HG03460 (cell line): ENCODE measurements at regions not wholly inside any gene's neighbourhood (a gene's known extent, or its start where the extent isn't known, plus 50 kb on each side); places are given as distances from the start of the nearest gene placed in this dataset.

Experiments
- ATAC-seq: cut with Tn5 transposase; IDR thresholded peaks from one replicate; pipeline ENCODE4 v1.9.1; 2021; ENCODE audit not compliant: unreplicated experiment

DNA sequence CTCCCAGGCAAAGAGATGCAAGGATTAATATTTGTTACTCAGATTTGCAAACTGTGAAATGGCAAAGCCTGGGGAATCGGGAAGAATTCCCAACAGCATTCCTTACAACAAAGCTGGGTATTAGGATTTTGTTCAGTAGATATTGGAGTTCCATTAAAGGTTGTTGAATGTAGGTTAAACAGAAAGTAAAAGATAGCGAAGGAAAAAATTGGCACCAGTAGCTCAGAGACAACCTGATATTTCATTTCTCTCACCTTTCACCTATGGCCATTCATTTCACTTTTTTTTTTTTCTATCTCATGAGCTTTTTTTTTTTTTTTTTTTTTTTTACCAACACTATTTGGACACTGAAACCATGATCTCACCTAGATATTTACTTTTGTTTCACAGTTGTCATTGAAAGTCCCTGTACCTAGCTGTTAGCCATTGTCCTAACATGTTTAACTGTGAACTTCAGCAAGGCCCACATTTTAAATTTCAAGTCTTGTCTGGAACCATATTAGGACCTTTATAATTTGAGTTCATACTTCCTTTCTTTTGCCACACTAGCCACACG is 552.5 kb downstream of the HAO1 start:
- no peak for ATAC-seq

- ATAC-seq: no peak
Measured at GRCh38 chr20:7389216-7389615, 551.0 kb downstream of the HAO1 start.

- no peak for ATAC-seq
Measured at GRCh38 chr20:7392542-7393206, 547.6 kb downstream of the HAO1 start.

- no peak for ATAC-seq
Measured at GRCh38 chr20:7399114-7399513, 541.1 kb downstream of the HAO1 start.

GRCh38 chr20:7399575-7399974 is 540.7 kb downstream of the HAO1 start:
- no peak for ATAC-seq

DNA sequence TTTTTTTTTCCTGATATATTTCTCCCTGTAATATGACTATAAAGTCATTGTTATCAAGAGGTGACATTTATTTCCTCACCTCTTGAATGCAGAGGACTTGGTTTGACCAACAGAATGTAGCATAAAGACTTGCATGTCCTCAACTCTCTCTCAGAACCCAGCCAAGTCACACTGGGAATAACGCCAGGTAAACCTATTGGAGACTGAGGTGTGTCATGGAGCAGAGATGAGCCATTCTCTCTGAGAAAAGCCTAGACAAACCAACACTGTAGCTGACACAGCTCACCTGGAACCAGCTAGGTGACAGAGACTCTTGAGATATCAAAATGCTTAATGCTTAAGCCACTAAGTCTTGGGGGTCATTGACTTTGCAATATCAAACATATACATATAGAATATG is 533.6 kb downstream of the HAO1 start:
- no peak for ATAC-seq

DNA sequence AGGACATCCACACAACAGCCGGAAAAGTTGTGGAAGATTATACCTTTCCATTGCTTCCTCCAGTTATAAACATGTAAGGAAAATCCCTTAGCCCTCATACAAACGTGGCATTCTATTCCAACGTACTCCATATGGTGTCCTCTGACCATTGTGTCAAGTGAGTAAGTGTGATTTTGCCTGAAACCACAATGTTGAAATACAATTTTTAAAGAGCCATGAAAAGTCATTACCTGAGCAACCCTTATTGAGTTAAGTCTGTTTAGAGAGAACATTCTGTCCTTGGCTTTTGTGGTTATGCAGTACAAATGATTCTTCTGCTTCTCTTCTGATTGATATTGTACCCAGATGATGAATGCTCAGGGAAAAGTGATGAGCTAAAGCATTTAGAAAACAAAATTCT is 530.1 kb downstream of the HAO1 start:
- ATAC-seq: no peak

DNA sequence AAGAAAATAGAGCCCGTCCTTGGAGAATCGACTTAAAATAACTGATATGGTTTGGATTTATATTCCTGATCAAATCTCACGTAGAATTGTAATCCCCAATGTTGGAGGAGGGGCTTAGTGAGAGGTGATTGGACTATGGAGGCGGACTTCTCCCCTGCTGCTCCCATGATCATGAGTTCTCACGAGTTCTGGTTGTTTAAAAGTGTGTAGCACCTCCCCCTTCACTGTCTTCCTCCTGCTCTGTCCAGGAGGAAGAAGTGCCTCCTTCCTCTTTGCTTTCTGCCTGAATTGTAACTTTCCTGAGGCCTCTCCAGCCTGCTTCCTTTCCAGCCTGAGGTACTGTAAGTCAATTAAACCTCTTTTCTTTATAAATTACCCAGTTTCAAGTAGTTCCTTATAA is 529.2 kb downstream of the HAO1 start:
- no peak for ATAC-seq

DNA sequence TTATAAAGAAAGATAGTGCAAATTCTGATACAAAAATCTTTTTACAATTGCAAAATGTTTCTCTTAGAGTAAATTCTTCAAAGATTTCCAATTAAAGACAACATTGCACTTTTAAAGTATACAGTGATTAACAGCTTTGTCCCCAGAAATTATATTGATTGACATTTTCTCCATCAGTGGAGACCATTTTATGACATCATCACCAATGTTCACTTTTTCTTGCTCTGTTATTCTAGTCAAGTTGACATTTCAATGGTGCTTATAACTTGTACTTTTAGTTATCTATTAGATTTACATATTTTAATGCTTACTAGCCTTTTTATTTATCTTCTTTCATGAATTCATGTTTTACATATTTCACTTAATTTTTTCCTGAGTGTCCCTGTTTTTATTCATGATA is 524.8 kb downstream of the HAO1 start:
- no peak for ATAC-seq

- ATAC-seq: no peak
Measured at GRCh38 chr20:7416382-7416781, 523.9 kb downstream of the HAO1 start.

DNA sequence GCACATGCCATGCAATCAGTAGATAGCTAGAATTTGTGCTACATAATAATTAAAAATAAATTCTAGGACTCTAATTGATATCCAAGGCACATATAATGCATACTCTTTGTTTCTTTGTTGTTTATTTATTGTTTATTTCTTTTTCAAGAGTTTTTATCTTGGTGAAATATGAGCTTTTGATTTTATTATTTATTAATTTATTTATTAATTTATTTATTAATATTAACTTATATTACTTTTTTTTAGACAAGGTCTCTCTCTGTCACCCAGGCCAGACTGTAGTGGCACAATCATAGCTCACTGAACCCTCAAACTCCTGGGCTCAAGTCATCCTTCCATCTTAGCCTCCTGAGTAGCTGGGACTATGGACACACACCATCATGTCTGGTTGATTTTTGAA is 519.9 kb downstream of the HAO1 start:
- no peak for ATAC-seq

DNA sequence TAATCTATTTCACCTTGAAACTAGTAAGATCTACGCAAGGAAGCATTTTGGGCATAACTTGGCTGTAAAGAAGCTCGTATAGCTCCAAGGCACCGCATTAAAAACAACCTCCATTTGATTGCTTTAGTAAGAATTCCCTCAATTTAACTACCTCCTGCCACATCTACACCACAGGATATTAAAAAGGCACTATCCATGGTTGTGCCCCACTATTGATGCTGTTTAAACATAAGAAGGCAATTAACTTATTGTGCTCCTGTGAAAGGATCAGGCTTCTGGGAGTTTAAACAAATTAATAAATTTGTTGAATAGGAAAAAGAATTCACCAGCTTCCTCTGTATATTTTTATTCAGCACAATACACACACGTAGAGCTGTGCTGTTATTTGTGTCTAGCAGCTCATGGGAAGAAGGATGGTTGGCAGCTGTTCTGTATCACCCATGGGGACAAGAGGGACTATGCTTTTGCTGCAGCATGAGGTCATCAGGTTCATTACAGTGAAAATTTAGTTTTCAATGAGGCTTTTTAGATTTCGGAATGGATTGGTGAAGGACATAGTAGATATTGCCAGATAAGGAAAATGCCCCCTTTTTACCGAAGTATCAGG is 513.3 kb downstream of the HAO1 start:
- no peak for ATAC-seq

GRCh38 chr20:7428946-7429345 is 511.3 kb downstream of the HAO1 start:
- no peak for ATAC-seq

GRCh38 chr20:7432612-7433011 is 507.6 kb downstream of the HAO1 start:
- ATAC-seq: no peak

GRCh38 chr20:7437311-7437710 is 502.9 kb downstream of the HAO1 start:
- no peak for ATAC-seq

- no peak for ATAC-seq
Measured at GRCh38 chr20:7449269-7449668, 491.0 kb downstream of the HAO1 start.

GRCh38 chr20:7452890-7453289 is 487.4 kb downstream of the HAO1 start:
- no peak for ATAC-seq

DNA sequence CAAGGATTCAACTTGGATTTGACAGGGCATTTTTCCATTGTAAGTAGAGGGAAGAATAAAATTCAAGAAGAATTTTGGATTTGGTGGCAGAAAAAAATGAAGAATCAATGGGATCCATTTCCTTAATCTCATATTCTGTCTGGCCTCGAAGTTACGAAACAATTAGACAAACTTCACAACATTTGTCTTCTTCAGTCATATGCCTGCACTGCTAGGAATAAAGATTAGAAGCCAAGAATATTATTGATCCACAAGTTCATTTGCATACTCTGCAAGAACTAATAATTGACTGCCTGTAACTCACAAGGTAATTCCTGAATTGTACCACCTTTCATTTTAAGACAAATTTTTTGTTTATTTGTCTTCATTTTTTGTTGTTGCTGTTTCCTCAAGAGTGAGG is 486.2 kb downstream of the HAO1 start:
- ATAC-seq: no peak

DNA sequence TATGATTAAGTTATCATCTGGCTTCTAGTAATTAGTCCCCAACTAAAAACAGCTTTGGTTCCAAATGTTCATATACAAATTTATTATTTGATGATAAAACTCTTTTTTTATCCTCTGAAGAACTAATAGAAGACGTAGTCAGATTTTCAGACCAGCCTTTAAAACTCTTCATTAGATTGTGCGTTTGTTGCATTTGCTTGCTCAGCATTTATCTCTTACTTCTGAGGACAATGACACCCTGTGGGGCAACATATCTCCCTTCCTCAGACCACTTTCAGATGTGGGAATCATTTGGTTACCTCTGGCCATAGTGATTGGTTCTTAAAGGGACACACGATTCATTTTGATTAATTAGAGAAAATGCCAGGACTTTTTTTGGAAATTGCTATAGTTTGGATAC is 481.8 kb downstream of the HAO1 start:
- no peak for ATAC-seq

DNA sequence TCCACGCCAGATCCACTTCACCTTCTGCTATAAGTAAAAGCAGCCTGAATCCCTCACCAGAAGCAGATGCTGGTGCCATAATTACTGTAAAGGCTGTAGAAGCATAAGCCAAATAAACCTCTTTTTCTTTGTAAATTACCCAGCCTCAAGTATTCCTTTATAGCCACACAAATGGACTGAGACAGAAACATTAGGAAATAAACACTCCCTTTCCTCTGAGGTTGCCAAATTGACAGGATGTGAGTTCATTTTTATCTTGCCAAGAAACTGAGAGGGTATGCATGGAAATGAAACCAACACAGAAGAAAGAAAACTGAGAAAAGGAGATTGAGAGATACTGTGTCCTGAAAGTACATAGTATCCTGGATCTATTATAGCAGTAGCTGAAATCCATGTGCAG is 481.2 kb downstream of the HAO1 start:
- no peak for ATAC-seq

DNA sequence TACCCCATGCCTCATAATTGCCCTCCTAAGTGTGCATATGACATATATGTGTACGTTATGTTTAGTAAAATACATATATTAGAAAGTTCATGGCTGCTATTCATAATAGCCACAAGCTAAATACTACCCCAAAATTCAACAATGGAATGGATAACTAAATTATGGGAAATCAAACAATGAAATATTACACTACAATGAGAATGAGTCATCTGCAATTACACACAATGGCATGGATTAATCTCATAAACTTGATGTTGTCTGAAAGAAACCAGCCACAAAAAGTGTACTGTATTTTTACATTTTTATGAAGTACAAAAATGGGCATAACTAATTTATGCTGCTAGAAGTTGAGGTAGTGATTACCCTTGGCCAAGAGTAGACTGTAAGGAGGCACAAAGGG is 477.0 kb downstream of the HAO1 start:
- no peak for ATAC-seq

GRCh38 chr20:7470912-7471311 is 469.3 kb downstream of the HAO1 start:
- no peak for ATAC-seq

DNA sequence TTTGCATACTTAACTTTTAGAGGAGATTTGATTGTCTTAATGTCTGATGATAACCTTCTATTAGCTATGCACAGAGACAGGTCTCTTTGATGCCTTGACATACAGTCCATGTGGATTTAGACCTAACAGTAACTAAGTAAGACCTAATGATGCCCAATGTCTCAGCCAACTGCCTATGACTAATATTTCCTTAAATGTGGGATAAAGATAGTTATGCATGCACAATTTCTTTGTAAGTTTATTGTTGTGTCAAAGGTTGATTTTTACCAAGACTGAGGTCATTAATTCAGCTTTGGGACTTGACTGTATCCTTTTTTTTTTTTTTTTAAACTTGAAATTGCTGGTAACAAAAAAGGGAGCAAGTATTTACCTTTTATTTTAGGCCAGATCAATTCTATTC is 450.0 kb downstream of the HAO1 start:
- no peak for ATAC-seq
